Lung microvascular endothelial cell (primary cell): ENCODE measurements at regions not wholly inside any gene's neighbourhood (a gene's known extent, or its start where the extent isn't known, plus 50 kb on each side); places are given as distances from the start of the nearest gene placed in this dataset.

ENCODE experiments used
- DNase-seq, 2 donors: peaks; one replicate each; pipeline versions ENCODE4 v3.0.0 to v3.0.0-alpha.2; 2010; ENCODE audit warnings: low read depth in 2 of 2

GRCh38 chr2:8486141-8486540 lies 195.7 kb upstream of the ID2 start:
- no peak for DNase-seq

- no peak for DNase-seq
These were observed 194.4 kb upstream of the ID2 start for GRCh38 chr2:8487461-8487932.

GRCh38 chr2:8488001-8488738 lies 193.7 kb upstream of the ID2 start:
- DNase-seq: no peak

GRCh38 chr2:8489221-8489620 lies 192.6 kb upstream of the ID2 start:
- no peak for DNase-seq

- DNase-seq: no peak
These were observed 192.1 kb upstream of the ID2 start for GRCh38 chr2:8489751-8490150.

- no peak for DNase-seq
These were observed 191.6 kb upstream of the ID2 start for GRCh38 chr2:8490166-8490721.

GRCh38 chr2:8491296-8492027 lies 190.4 kb upstream of the ID2 start:
- no peak for DNase-seq

- DNase-seq: no peak
These were observed 187.7 kb upstream of the ID2 start for GRCh38 chr2:8494151-8494550.

- DNase-seq: no peak
These were observed 187.3 kb upstream of the ID2 start for GRCh38 chr2:8494589-8494988.

GRCh38 chr2:8495189-8495989 lies 186.5 kb upstream of the ID2 start:
- DNase-seq: no peak

GRCh38 chr2:8496079-8496478 lies 185.8 kb upstream of the ID2 start:
- DNase-seq: no peak

GRCh38 chr2:8496617-8497016 lies 185.2 kb upstream of the ID2 start:
- DNase-seq: peak in 1 of 2 donors; percentile 44

- DNase-seq: no peak
These were observed 182.9 kb upstream of the ID2 start for GRCh38 chr2:8498994-8499393.

- no peak for DNase-seq
These were observed 181.5 kb upstream of the ID2 start for GRCh38 chr2:8500124-8501054.

- DNase-seq: no peak
These were observed 180.7 kb upstream of the ID2 start for GRCh38 chr2:8501061-8501720.

- no peak for DNase-seq
These were observed 179.5 kb upstream of the ID2 start for GRCh38 chr2:8502316-8502715.

- DNase-seq: no peak
These were observed 176.4 kb upstream of the ID2 start for GRCh38 chr2:8505311-8505920.

GRCh38 chr2:8506746-8507145 lies 175.1 kb upstream of the ID2 start:
- DNase-seq: no peak

- DNase-seq: no peak
These were observed 173.1 kb upstream of the ID2 start for GRCh38 chr2:8508766-8509165.

- DNase-seq: no peak
These were observed 172.2 kb upstream of the ID2 start for GRCh38 chr2:8509621-8510020.
